Kidney tubule cell (primary cell): ENCODE measurements at regions not wholly inside any gene's neighbourhood (a gene's known extent, or its start where the extent isn't known, plus 50 kb on each side); places are given as distances from the start of the nearest gene placed in this dataset.

Source experiments
- DNase-seq: peaks from one replicate; pipeline ENCODE4 v3.0.0-alpha.2; 2018; ENCODE audit warnings: low spot score

- peak; percentile 86 for DNase-seq
Observed at GRCh38 chr5:116640236-116640635, 65.6 kb upstream of the SEMA6A start.

- DNase-seq: no peak
Observed at GRCh38 chr5:116637149-116637740, 62.6 kb upstream of the SEMA6A start.

GRCh38 chr5:116632890-116633289, 58.3 kb upstream of the SEMA6A start:
- no peak for DNase-seq

- DNase-seq: no peak
Observed at GRCh38 chr5:116631147-116631546, 56.5 kb upstream of the SEMA6A start.

GRCh38 chr5:116629168-116629567, 54.5 kb upstream of the SEMA6A start:
- DNase-seq: no peak

- DNase-seq: peak; percentile 12
Observed at GRCh38 chr5:116626945-116627679, 52.5 kb upstream of the SEMA6A start.

- peak; percentile 78 for DNase-seq
Observed at GRCh38 chr5:116626272-116626723, 51.7 kb upstream of the SEMA6A start.
